Astrocyte of the cerebellum (primary cell): ENCODE measurements at regions not wholly inside any gene's neighbourhood (a gene's known extent, or its start where the extent isn't known, plus 50 kb on each side); places are given as distances from the start of the nearest gene placed in this dataset.
"Not testable (repeated sequence)": the region's sequence is repeated elsewhere in the genome, so short reads cannot be mapped to it uniquely, and the experiment has no call there.

Source experiments
- DNase-seq: peaks from one replicate; pipeline ENCODE4 v3.0.0-alpha.2; 2011; ENCODE audit warnings: low read depth
- H3K4me3 ChIP-seq: 2 replicates; pipeline ENCODE4 v1.5.1; 2011; ENCODE audit warnings: mild to moderate bottlenecking, low read depth, low read length, moderate library complexity
- CTCF ChIP-seq: IDR thresholded peaks from 2 replicates; pipeline ENCODE4 v1.5.1; 2012; ENCODE audit warnings: low read length, low read depth, moderate library complexity, mild to moderate bottlenecking; ENCODE audit errors: missing control alignments
- in situ Hi-C: cut with HindIII; loops from 2 replicates; pipeline ENCODE4 v1.10.0; 2017; ENCODE audit warnings: low sequenced_read_pairs

GRCh38 chr12:116443821-116444589 lies 115.2 kb upstream of the MAP1LC3B2 start:
- DNase-seq, result no peak
- in situ Hi-C loops, result no loop called here
- H3K4me3 ChIP-seq, result no peak overlapping the region
- TF ChIP-seq CTCF, result no peak

- DNase-seq, result no peak
- no peak overlapping the region for H3K4me3 ChIP-seq
- in situ Hi-C loops, result no loop called here
- no peak for TF ChIP-seq CTCF
These were observed 114.6 kb upstream of the MAP1LC3B2 start for GRCh38 chr12:116444590-116444943.

- DNase-seq, result no peak
- in situ Hi-C loops, result no loop called here
- no peak for TF ChIP-seq CTCF
- H3K4me3 ChIP-seq, result no peak overlapping the region
These were observed 110.9 kb upstream of the MAP1LC3B2 start for GRCh38 chr12:116448165-116448739.

- no peak overlapping the region for H3K4me3 ChIP-seq
- in situ Hi-C loops, result no loop called here
- no peak for TF ChIP-seq CTCF
- no peak for DNase-seq
These were observed 108.7 kb upstream of the MAP1LC3B2 start for GRCh38 chr12:116450406-116450910.

GRCh38 chr12:116452975-116453374 lies 106.2 kb upstream of the MAP1LC3B2 start:
- DNase-seq, H3K4me3 ChIP-seq, in situ Hi-C loops: not testable (repeated sequence)

GRCh38 chr12:116453631-116454030 lies 105.5 kb upstream of the MAP1LC3B2 start:
- no peak for DNase-seq
- no peak overlapping the region for H3K4me3 ChIP-seq
- in situ Hi-C loops, result no loop called here
- no peak for TF ChIP-seq CTCF

GRCh38 chr12:116454076-116454475 lies 105.1 kb upstream of the MAP1LC3B2 start:
- in situ Hi-C loops, result no loop called here
- DNase-seq, result no peak
- H3K4me3 ChIP-seq, result no peak overlapping the region
- no peak for TF ChIP-seq CTCF
